GM12872 (cell line): ENCODE measurements at regions not wholly inside any gene's neighbourhood (a gene's known extent, or its start where the extent isn't known, plus 50 kb on each side); places are given as distances from the start of the nearest gene placed in this dataset.

Experiments used
- TF ChIP-seq, protein P1 (sequence below): IDR thresholded peaks from 3 replicates; pipeline ENCODE4 v1.5.1; 2011; ENCODE audit warnings: low read depth, mild to moderate bottlenecking, low read length, moderate library complexity; ENCODE audit not compliant: insufficient read depth

DNA sequence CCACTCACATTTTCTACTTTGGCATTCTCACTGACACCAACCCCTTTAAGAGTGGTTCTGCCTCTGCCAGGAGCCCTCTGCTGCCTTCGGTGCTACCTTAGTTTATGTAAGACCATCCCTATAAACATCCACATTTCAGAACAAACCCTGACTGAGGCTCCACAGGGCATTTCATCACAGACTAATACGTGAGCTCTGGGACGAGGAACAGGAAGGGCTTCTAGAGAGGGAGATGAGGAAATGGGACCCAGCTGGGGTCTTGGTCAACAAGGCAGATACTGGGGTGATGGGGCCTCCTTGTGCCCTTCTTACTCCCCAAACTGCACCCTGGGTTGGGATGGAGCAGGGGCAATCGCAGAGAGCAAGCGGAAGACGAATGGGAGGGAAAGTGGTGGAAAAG is 86.5 kb upstream of the FYN start:
- TF ChIP-seq, protein P1, sequence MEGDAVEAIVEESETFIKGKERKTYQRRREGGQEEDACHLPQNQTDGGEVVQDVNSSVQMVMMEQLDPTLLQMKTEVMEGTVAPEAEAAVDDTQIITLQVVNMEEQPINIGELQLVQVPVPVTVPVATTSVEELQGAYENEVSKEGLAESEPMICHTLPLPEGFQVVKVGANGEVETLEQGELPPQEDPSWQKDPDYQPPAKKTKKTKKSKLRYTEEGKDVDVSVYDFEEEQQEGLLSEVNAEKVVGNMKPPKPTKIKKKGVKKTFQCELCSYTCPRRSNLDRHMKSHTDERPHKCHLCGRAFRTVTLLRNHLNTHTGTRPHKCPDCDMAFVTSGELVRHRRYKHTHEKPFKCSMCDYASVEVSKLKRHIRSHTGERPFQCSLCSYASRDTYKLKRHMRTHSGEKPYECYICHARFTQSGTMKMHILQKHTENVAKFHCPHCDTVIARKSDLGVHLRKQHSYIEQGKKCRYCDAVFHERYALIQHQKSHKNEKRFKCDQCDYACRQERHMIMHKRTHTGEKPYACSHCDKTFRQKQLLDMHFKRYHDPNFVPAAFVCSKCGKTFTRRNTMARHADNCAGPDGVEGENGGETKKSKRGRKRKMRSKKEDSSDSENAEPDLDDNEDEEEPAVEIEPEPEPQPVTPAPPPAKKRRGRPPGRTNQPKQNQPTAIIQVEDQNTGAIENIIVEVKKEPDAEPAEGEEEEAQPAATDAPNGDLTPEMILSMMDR: no peak

DNA sequence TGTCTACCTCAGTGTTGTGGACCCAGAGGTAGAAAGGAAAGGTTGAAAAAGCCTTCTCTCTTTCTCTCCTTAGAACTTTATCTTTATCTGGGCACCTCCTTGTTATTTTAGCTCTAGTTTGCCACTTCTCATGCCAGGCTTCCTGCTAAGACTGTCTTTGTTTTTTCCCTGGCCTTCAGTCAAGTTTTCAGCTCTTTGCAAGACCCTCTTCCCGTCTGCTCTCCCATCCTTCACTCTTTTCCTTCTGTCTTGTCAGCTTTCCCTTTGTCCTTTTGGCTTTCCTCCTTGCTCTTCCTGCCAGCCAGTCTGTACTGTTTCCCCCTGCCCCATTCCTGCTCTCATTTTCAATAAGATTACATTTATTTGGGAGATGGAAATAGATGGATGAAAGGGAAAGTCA is 86.8 kb upstream of the CCN6 start:
- TF ChIP-seq, protein P1: no peak

DNA sequence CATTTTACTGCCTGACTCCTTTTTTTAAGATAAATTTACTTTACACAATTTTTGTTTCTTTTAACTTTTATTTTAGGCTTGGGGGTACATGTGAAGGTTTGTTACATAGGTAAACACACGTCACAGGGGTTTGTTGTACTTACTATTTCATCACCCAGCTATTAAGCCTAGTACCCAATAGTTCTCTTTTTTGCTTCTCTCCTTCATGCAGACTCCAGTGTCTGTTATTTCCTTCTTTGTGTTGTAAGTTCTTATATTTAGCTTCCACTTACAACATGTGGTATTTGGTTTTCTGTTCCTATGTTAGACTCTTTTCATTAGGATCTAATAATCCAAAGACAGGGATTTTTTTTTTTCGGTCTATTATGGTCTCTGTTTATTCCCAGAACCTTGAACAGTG is 83.5 kb upstream of the CCN6 start:
- TF ChIP-seq, protein P1: no peak

DNA sequence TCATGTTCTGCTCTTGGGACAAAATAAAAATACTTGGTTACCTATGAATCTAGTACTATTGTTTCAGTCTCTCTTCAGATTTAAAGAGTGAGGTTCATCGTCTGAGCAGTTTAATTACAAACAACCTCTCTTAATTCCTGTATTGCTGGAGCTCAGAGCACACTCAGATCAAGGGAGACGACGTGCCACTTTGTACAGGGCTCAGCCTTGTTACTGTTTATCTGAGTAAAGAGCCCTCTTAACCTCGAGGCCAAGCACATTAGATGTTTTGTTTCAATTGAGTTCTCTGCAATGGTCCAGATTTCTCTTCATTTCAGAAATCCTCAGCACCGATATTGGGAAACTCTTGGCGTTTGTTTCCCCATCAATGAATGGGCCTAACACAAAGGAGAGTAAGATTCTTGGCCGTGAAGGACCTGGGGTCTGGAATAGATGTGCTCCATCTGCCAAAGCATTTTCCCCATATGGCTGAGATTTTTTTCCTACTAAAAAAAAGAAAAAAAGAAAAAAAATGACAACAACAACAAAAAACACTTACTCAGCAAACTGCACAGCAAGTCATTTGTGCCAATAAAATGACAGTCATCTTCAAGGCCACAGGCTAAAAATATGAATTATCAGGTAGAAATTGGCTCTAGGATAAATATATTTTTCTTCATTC is 82.6 kb upstream of the CCN6 start:
- TF ChIP-seq, protein P1: no peak

DNA sequence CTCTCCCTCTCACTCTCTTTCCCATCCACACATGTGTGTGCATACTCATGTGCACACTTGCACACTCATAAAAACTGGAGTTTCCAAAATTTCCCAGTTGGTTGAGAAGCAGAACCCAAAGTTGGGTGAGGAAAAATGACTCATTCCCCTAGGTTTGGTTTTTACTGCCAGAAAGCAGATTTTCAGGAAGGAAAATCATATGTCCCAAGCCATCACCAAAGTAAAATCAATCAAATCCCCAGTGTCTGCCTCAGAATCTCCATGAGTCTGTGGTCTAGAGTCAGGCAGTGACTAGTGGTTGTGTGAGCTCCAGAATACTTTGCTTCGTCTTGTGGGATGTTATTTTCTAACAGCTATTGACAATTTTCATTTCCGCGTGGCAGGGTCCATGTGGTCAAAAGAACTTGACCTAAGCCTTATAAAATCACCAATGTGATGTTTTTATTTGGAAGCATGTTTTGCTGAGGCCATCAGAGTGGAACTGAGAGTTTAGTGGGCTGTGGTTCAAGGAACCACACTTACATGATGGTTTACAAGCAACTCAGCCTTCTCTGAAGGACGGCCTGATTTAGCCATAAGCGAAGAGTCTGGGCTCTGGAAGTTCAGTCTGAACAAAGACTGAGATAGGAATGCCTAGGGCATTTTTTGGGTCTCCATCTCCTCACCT is 81.9 kb upstream of the CCN6 start:
- TF ChIP-seq, protein P1: no peak

DNA sequence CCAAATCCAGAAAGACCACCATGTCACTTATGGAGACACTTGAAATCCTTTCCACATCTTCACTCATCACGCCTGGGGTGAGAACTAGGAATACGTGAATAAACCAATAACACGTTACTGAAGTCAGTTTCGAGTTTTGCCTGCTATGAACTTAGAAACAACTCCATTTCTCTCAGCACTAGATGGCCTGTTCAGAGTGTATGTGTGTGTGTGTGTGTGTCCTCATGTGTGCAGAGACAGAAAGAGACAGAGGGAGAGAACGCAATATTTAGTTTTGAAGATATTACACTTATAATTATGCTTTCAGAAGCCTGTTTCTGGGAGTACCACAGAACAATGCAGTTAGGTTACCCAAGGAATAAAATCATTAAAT is 81.2 kb upstream of the CCN6 start:
- TF ChIP-seq, protein P1: no peak

- TF ChIP-seq, protein P1: no peak
Measured at GRCh38 chr6:111973118-111973761, 80.7 kb upstream of the CCN6 start.
